ENCODE measurements at regions not wholly inside any gene's neighbourhood (a gene's known extent, or its start where the extent isn't known, plus 50 kb on each side); places are given as distances from the start of the nearest gene placed in this dataset.

- Mint-ChIP-seq H3K27me3 (ENCODE audit: low read depth) (no peaks in the 10 kb centered on the region), H3K4me3 (no peak overlapping the region), H3K27ac (no peak overlapping the region), H3K36me3 (peaks cover 15% of the 10 kb centered on the region), H3K4me1 (no peaks in the 10 kb centered on the region), H3K9me3 (peaks cover 15% of the 10 kb centered on the region)
- ATAC-seq (no peak), DNase-seq (ENCODE audit: low spot score) (no peak)
- ChIA-PET POLR2A (no interaction called here), CTCF (no interaction called here)
- TF ChIP-seq CREB1 (CRISPR knock-in tag; IDR thresholded peaks at IDR 0.05) (no peak), ATF1 (CRISPR knock-in tag; IDR thresholded peaks at IDR 0.05) (no peak), FOXP1 (CRISPR knock-in tag; IDR thresholded peaks at IDR 0.05; ENCODE audit: borderline replicate concordance) (no peak), USF1 (CRISPR knock-in tag; IDR thresholded peaks at IDR 0.05) (no peak), MXD4 (CRISPR knock-in tag; IDR thresholded peaks at IDR 0.05; ENCODE audit: borderline replicate concordance) (no peak), NR1H2 (CRISPR knock-in tag; IDR thresholded peaks at IDR 0.05) (no peak), CREM (CRISPR knock-in tag; IDR thresholded peaks at IDR 0.05) (no peak), TCF7 (CRISPR knock-in tag; IDR thresholded peaks at IDR 0.05; ENCODE audit: low read depth) (no peak), NFYB (CRISPR knock-in tag; conservative IDR thresholded peaks at IDR 0.05; ENCODE audit: low read depth) (no peak)
- TF ChIP-seq, protein P1, sequence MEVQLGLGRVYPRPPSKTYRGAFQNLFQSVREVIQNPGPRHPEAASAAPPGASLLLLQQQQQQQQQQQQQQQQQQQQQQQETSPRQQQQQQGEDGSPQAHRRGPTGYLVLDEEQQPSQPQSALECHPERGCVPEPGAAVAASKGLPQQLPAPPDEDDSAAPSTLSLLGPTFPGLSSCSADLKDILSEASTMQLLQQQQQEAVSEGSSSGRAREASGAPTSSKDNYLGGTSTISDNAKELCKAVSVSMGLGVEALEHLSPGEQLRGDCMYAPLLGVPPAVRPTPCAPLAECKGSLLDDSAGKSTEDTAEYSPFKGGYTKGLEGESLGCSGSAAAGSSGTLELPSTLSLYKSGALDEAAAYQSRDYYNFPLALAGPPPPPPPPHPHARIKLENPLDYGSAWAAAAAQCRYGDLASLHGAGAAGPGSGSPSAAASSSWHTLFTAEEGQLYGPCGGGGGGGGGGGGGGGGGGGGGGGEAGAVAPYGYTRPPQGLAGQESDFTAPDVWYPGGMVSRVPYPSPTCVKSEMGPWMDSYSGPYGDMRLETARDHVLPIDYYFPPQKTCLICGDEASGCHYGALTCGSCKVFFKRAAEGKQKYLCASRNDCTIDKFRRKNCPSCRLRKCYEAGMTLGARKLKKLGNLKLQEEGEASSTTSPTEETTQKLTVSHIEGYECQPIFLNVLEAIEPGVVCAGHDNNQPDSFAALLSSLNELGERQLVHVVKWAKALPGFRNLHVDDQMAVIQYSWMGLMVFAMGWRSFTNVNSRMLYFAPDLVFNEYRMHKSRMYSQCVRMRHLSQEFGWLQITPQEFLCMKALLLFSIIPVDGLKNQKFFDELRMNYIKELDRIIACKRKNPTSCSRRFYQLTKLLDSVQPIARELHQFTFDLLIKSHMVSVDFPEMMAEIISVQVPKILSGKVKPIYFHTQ (CRISPR knock-in tag; IDR thresholded peaks at IDR 0.05) = no peak
- TF ChIP-seq, protein P2, sequence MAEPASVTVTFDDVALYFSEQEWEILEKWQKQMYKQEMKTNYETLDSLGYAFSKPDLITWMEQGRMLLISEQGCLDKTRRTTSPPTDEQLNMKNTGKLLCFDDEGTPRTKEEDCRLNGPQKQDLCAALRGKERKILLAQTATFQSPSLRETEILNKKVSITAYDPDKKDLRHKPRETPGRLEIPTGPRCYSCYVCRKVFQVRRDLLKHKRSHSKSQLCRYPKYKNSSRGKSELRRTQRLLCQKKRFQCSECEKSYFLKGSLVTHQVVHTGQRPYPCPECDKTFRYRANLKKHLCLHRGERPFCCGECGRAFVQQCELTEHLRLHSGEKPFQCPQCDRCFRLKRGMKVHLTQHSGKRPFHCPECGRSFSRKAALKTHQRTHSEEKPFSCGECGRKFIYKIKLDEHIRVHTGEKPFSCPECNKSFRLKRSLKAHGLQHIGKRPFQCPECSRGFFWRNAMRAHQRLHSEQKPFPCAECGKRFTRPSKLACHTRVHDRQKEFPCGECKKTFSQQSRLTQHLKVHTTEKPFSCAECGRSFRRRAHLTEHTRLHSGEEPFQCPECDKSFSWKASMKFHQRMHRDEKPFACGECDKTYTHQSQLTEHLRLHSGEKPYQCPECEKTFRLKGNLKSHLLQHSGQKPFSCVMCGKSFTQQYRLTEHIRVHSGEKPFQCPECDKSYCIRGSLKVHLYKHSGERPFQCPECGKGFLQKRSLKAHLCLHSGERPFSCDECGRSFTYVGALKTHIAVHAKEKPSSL (CRISPR knock-in tag; conservative IDR thresholded peaks at IDR 0.05) = no peak
- TF ChIP-seq, protein P3, sequence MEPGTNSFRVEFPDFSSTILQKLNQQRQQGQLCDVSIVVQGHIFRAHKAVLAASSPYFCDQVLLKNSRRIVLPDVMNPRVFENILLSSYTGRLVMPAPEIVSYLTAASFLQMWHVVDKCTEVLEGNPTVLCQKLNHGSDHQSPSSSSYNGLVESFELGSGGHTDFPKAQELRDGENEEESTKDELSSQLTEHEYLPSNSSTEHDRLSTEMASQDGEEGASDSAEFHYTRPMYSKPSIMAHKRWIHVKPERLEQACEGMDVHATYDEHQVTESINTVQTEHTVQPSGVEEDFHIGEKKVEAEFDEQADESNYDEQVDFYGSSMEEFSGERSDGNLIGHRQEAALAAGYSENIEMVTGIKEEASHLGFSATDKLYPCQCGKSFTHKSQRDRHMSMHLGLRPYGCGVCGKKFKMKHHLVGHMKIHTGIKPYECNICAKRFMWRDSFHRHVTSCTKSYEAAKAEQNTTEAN (CRISPR knock-in tag; IDR thresholded peaks at IDR 0.05) = no peak
Observed at GRCh38 chrY:15976771-15977170, 1452.4 kb downstream of the NLGN4Y start.

DNA sequence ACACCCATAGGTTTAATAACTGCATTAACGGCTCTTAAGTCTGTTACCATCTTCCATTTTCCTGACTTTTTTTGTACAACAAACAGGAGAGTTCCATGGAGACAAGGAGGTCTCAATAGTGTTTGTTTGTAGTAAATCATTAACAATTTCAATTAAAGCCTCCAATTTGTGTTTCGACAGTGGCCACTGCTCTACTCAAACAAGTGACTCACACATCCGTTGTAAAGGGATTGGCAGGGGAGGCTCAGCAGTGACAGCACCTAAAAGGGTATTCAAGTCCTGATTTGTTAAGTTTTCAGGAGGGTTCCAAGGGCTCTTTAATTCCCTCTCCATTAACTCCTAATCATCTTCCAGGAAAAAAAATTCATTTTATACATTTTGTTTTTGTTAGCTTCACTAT, 1454.2 kb downstream of the NLGN4Y start:
- CTCF ChIA-PET = no interaction called here
- H3K9me3 Mint-ChIP-seq = peaks cover 29% of the 10 kb centered on the region
- H3K4me3 Mint-ChIP-seq = no peak overlapping the region
- POLR2A ChIA-PET = no interaction called here
- ATAC-seq (no peak), DNase-seq (ENCODE audit: low spot score) (no peak)
- no peaks in the 10 kb centered on the region for H3K27me3 Mint-ChIP-seq (ENCODE audit: low read depth)
- H3K36me3 Mint-ChIP-seq = peaks cover 29% of the 10 kb centered on the region
- TF ChIP-seq JAZF1 (CRISPR knock-in tag; IDR thresholded peaks at IDR 0.05) (no peak), ZNF232 (CRISPR knock-in tag; IDR thresholded peaks at IDR 0.05) (no peak), CBFB (CRISPR knock-in tag; IDR thresholded peaks at IDR 0.05; ENCODE audit: low read depth) (no peak), GRHL2 (CRISPR knock-in tag; IDR thresholded peaks at IDR 0.05; ENCODE audit: insufficient replicate concordance, severe bottlenecking) (no peak), NR1H2 (CRISPR knock-in tag; IDR thresholded peaks at IDR 0.05) (no peak), MAX (CRISPR knock-in tag; IDR thresholded peaks at IDR 0.05) (no peak), SOX15 (CRISPR knock-in tag; IDR thresholded peaks at IDR 0.05) (no peak)
- TF ChIP-seq, protein P4, sequence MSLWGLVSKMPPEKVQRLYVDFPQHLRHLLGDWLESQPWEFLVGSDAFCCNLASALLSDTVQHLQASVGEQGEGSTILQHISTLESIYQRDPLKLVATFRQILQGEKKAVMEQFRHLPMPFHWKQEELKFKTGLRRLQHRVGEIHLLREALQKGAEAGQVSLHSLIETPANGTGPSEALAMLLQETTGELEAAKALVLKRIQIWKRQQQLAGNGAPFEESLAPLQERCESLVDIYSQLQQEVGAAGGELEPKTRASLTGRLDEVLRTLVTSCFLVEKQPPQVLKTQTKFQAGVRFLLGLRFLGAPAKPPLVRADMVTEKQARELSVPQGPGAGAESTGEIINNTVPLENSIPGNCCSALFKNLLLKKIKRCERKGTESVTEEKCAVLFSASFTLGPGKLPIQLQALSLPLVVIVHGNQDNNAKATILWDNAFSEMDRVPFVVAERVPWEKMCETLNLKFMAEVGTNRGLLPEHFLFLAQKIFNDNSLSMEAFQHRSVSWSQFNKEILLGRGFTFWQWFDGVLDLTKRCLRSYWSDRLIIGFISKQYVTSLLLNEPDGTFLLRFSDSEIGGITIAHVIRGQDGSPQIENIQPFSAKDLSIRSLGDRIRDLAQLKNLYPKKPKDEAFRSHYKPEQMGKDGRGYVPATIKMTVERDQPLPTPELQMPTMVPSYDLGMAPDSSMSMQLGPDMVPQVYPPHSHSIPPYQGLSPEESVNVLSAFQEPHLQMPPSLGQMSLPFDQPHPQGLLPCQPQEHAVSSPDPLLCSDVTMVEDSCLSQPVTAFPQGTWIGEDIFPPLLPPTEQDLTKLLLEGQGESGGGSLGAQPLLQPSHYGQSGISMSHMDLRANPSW (CRISPR knock-in tag; conservative IDR thresholded peaks at IDR 0.05; ENCODE audit: low read depth) = no peak
- TF ChIP-seq, protein P5, sequence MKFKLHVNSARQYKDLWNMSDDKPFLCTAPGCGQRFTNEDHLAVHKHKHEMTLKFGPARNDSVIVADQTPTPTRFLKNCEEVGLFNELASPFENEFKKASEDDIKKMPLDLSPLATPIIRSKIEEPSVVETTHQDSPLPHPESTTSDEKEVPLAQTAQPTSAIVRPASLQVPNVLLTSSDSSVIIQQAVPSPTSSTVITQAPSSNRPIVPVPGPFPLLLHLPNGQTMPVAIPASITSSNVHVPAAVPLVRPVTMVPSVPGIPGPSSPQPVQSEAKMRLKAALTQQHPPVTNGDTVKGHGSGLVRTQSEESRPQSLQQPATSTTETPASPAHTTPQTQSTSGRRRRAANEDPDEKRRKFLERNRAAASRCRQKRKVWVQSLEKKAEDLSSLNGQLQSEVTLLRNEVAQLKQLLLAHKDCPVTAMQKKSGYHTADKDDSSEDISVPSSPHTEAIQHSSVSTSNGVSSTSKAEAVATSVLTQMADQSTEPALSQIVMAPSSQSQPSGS (CRISPR knock-in tag; IDR thresholded peaks at IDR 0.05; ENCODE audit: borderline replicate concordance, low read depth) = no peak
- H3K4me1 Mint-ChIP-seq = no peaks in the 10 kb centered on the region
- no peak overlapping the region for H3K27ac Mint-ChIP-seq
